Natural killer cell (primary cell): ENCODE measurements at regions not wholly inside any gene's neighbourhood (a gene's known extent, or its start where the extent isn't known, plus 50 kb on each side); places are given as distances from the start of the nearest gene placed in this dataset.
"Not testable (repeated sequence)": the region's sequence is repeated elsewhere in the genome, so short reads cannot be mapped to it uniquely, and the experiment has no call there.

ENCODE experiments used
- ATAC-seq, 3 donors: fragments of 150-1000 bp in 2 of 3; fragments of 200-7000 bp in 1 of 3; cut with Tn5 transposase; 1 replicate in 1 of 3; 2 replicates in 2 of 3; pipeline ENCODE4 v1.10.0; 2021; ENCODE audit warnings: mild to moderate bottlenecking in 2 of 3, moderate library complexity in 2 of 3
- DNase-seq, 2 donors: peaks; one replicate each; pipeline versions ENCODE4 v3.0.0 to v3.0.0-alpha.2; 2013 to 2021; ENCODE audit warnings: mixed read lengths in 1 of 2
- H3K27ac ChIP-seq: one replicate; pipeline ENCODE4 v1.5.1; 2013; ENCODE audit warnings: mild to moderate bottlenecking, low read length
- H3K27me3 ChIP-seq: one replicate; pipeline ENCODE4 v1.6.1; 2013; ENCODE audit warnings: low read length; ENCODE audit not compliant: control insufficient read depth, insufficient read depth
- H3K36me3 ChIP-seq: one replicate; pipeline ENCODE4 v1.6.1; 2013; ENCODE audit warnings: low read length; ENCODE audit not compliant: control insufficient read depth, insufficient read depth
- H3K4me1 ChIP-seq: one replicate; pipeline ENCODE4 v1.6.1; 2013; ENCODE audit warnings: low read length; ENCODE audit not compliant: control insufficient read depth, insufficient read depth
- H3K4me3 ChIP-seq: one replicate; pipeline ENCODE4 v1.5.1; 2013; ENCODE audit warnings: low read length
- H3K9me3 ChIP-seq: one replicate; pipeline ENCODE4 v1.6.1; 2013; ENCODE audit warnings: low read length; ENCODE audit not compliant: control insufficient read depth, insufficient read depth
- H3K27ac Mint-ChIP-seq, 2 donors: one replicate each; pipeline ENCODE4 v1.8.0; 2022; ENCODE audit warnings: mild to moderate bottlenecking in 2 of 2, mixed read lengths in 2 of 2, moderate library complexity in 1 of 2
- H3K27me3 Mint-ChIP-seq, 2 donors: one replicate each; pipeline ENCODE4 v1.8.0; 2022; ENCODE audit warnings: low read depth in 2 of 2, mixed read lengths in 2 of 2
- H3K36me3 Mint-ChIP-seq: one replicate; pipeline ENCODE4 v1.8.0; 2022; ENCODE audit warnings: mixed read lengths
- H3K4me1 Mint-ChIP-seq, 2 donors: one replicate each; pipeline ENCODE4 v1.8.0; 2022; ENCODE audit warnings: mixed read lengths in 2 of 2
- H3K4me3 Mint-ChIP-seq: one replicate; pipeline ENCODE4 v1.8.0; 2022; ENCODE audit warnings: mild to moderate bottlenecking, moderate library complexity, mixed read lengths
- H3K9me3 Mint-ChIP-seq, 2 donors: one replicate each; pipeline ENCODE4 v1.8.0; 2022; ENCODE audit warnings: mixed read lengths in 2 of 2
- CTCF ChIP-seq: fragments of 200-600 bp; IDR thresholded peaks from one replicate; pipeline ENCODE4 v1.8.0; 2022; ENCODE audit warnings: antibody characterized with exemption
- WGBS: methylation state at CpG from one replicate; pipeline ENCODE4 v1.1.7; 2013; ENCODE audit warnings: missing lambda C conversion rate; ENCODE audit not compliant: insufficient coverage; 5-methylcytosine and 5-hydroxymethylcytosine counted together
- intact Hi-C: fragments of 100-400 bp; cut with micrococcal nuclease; formaldehyde crosslinking; loops from one replicate; pipeline ENCODE4 v1.14.2; 2022

DNA sequence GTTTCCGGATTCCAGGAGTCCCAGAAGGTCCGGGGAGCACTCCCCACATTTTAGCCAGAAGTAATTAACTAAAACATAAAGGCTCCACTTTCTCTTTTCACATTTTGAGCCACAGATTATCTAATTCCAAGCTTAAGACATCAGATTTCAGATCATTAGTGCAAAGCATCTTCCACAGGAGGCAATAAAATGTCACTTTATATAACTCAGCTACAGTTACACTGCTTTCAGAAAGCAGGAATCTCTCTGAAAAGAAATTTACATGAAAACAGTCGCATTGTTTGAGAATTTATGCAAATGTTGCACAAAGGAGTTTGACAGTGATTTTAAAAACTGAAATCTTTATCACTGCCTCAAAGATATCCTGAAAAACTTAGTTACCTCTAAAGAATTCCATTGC lies 99.7 kb downstream of the LMO4 start:
- no peaks in the 10 kb centered on the region for H3K27me3 ChIP-seq
- H3K27ac ChIP-seq, result no peak overlapping the region
- no peaks in the 10 kb centered on the region for H3K4me1 Mint-ChIP-seq
- no peak overlapping the region for H3K4me3 ChIP-seq
- H3K27ac Mint-ChIP-seq, result no peak overlapping the region
- no peaks in the 10 kb centered on the region for H3K9me3 ChIP-seq
- H3K36me3 ChIP-seq, result no peaks in the 10 kb centered on the region
- intact Hi-C loops, result no loop called here
- 100% methylated on average over 2 of the region's 3 CpGs for WGBS
- ATAC-seq (no peak), DNase-seq (no peak)
- no peaks in the 10 kb centered on the region for H3K4me1 ChIP-seq
- no peaks in the 10 kb centered on the region for H3K36me3 Mint-ChIP-seq
- H3K9me3 Mint-ChIP-seq, result no peaks in the 10 kb centered on the region
- H3K4me3 Mint-ChIP-seq, result no peak overlapping the region
- peaks cover 0 to 13% of the 10 kb centered on the region in 2 donors for H3K27me3 Mint-ChIP-seq
- no peak for TF ChIP-seq CTCF

GRCh38 chr1:87428883-87429282 lies 100.2 kb downstream of the LMO4 start:
- DNase-seq (no peak), ATAC-seq (no peak)
- no peak for TF ChIP-seq CTCF
- Histone ChIP-seq H3K4me3 (no peak overlapping the region), H3K4me1 (no peaks in the 10 kb centered on the region), H3K27ac (no peak overlapping the region), H3K36me3 (no peaks in the 10 kb centered on the region), H3K9me3 (no peaks in the 10 kb centered on the region), H3K27me3 (no peaks in the 10 kb centered on the region)
- Mint-ChIP-seq H3K27ac (no peak overlapping the region), H3K36me3 (no peaks in the 10 kb centered on the region), H3K9me3 (no peaks in the 10 kb centered on the region), H3K27me3 (peaks cover 0 to 13% of the 10 kb centered on the region in 2 donors), H3K4me1 (no peaks in the 10 kb centered on the region), H3K4me3 (no peak overlapping the region)
- 96% methylated on average over 8 of the region's 8 CpGs for WGBS
- intact Hi-C loops, result no loop called here

DNA sequence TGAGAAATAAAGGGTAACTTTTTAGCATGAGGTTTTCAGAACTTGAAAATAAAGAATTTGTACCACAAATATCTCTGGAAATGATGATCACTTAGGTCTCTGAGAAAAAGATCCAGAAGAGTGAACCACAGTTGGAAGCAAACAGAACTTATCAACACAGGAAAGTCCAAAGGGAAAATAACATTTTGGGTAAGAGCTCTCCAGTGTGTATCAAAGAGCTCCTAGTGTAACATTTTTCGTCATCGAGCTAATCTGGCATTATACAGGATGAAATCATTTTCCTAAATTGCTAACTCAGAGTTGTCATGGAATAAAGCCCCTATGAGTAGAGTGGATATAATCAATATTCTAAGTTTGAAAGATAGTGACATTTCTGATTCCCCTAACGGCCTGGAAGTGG lies 104.0 kb downstream of the LMO4 start:
- no peaks in the 10 kb centered on the region for H3K9me3 ChIP-seq
- no peaks in the 10 kb centered on the region for H3K4me1 ChIP-seq
- peaks cover 0 to 13% of the 10 kb centered on the region in 2 donors for H3K27me3 Mint-ChIP-seq
- H3K27ac ChIP-seq, result no peak overlapping the region
- H3K4me3 Mint-ChIP-seq, result no peak overlapping the region
- H3K4me3 ChIP-seq, result no peak overlapping the region
- H3K27ac Mint-ChIP-seq, result no peak overlapping the region
- peaks cover 0 to 5% of the 10 kb centered on the region in 2 donors for H3K4me1 Mint-ChIP-seq
- H3K9me3 Mint-ChIP-seq, result no peaks in the 10 kb centered on the region
- H3K27me3 ChIP-seq, result no peaks in the 10 kb centered on the region
- DNase-seq (no peak), ATAC-seq (no peak)
- 75% methylated on average over 3 of the region's 3 CpGs for WGBS
- intact Hi-C loops, result no loop called here
- no peak for TF ChIP-seq CTCF
- no peaks in the 10 kb centered on the region for H3K36me3 ChIP-seq
- no peaks in the 10 kb centered on the region for H3K36me3 Mint-ChIP-seq

DNA sequence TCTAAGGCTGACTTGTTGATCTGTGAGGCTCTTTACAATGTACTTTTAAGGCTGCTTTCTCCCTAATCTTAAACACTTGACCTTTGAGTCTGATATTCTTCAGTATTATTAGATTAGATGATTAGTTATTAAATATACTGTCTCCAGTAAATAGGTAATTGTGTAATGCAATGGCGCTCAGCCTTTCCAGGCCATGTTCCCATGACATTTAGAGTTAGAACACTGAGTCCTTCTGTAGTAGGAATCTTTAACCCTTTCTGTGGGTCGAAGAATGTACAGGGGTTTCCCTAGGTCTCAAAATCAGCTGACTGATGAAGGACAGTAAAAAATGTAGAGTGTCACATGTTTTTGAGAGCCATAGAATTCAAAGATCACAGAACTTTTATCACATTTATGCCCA lies 104.4 kb downstream of the LMO4 start:
- ATAC-seq, H3K36me3 ChIP-seq, H3K27me3 ChIP-seq, H3K9me3 ChIP-seq, H3K4me1 Mint-ChIP-seq, H3K4me3 Mint-ChIP-seq, intact Hi-C loops, DNase-seq, H3K36me3 Mint-ChIP-seq, H3K4me1 ChIP-seq, H3K9me3 Mint-ChIP-seq, H3K27ac Mint-ChIP-seq, H3K27ac ChIP-seq, H3K4me3 ChIP-seq: not testable (repeated sequence)
- WGBS, result 63% methylated on average over 2 of the region's 2 CpGs
- peaks cover 0 to 13% of the 10 kb centered on the region in 2 donors for H3K27me3 Mint-ChIP-seq
